ENCODE measurements at regions not wholly inside any gene's neighbourhood (a gene's known extent, or its start where the extent isn't known, plus 50 kb on each side); places are given as distances from the start of the nearest gene placed in this dataset.
A peak's percentile ranks its signal among the peaks of the same experiment; 100 is the strongest.

DNA sequence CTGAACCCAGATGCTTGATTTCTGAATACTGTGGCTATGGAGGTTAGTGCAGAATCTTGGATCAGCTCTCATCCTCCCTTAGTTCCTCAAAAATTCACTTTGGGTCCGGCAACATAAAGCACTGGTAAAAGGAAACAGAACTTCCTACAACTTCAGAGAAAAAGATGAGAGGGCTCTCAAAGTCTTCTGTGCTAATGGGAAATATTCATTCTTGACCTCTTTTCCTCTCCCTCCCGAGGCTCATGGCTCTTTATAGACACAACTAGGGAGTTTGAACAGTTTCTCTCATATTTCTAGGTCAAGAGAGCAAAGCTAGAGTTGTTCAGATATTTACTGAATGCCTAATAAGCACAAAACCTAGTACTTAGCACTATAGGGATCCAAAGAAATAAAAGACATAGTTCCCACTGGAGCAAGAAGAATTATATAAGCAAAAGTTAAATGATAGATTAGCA lies 124.1 kb upstream of the TCF21 start:
- DNase-seq (ENCODE audit: insufficient read length, low spot score, missing footprints): no peak
- TF ChIP-seq CTCF (IDR thresholded peaks at IDR 0.05; ENCODE audit: extremely low read depth, low read depth, low read length): no peak
- H3K36me3 ChIP-seq (ENCODE audit: insufficient read depth, low read length): no peaks in the 10 kb centered on the region
- peak overlapping the region; percentile 49 for H2AFZ ChIP-seq (ENCODE audit: low read length)
- H3K9me3 ChIP-seq (ENCODE audit: low read depth, low read length): no peaks in the 10 kb centered on the region
- H3K27ac ChIP-seq (ENCODE audit: low read depth, low read length): peak overlapping the region; percentile 83
- H3K27me3 ChIP-seq (ENCODE audit: insufficient read depth, low read length): no peaks in the 10 kb centered on the region
- H3K4me3 ChIP-seq (ENCODE audit: insufficient read depth, low read length): peak overlapping the region; percentile 3
- H4K20me1 ChIP-seq (ENCODE audit: insufficient read depth, low read length): no peaks in the 10 kb centered on the region
- no peaks in the 10 kb centered on the region for H3K79me2 ChIP-seq (ENCODE audit: insufficient read depth, low read length)
- H3K4me1 ChIP-seq (ENCODE audit: insufficient read depth, low read length): peaks cover 68% of the 10 kb centered on the region
- H3K4me2 ChIP-seq (ENCODE audit: insufficient read depth, low read length): peak overlapping the region; percentile 12

DNA sequence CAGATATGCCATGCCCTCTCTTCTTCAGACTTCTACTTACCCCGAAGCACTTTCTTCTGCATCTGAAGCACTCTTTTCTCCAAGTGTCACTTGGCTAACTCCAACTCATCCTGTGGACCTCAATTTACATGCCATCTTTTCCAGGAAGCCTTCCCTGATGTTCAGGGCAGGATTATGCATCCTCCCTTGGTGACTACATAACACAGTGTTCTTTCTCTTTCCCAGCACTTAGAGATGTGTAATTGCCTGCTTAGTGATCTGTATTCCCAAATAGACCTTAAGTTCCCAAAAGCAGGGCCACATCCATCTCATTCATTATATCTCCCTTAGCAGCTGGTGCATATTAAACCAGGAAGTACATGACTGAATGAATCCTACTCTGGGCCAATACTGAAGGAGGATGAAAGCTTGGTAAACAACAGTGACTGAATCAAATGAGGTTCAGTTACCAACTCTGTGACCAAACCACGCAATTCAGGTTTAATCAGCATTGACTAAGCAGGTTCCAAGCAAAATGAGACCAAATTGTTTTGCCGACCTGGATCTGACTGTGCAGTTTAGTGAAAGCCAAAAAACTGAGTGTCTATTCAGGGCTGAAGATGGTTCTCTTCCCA lies 121.4 kb upstream of the TCF21 start:
- peaks cover 46% of the 10 kb centered on the region for H3K4me1 ChIP-seq (ENCODE audit: insufficient read depth, low read length)
- no peaks in the 10 kb centered on the region for H4K20me1 ChIP-seq (ENCODE audit: insufficient read depth, low read length)
- DNase-seq (ENCODE audit: insufficient read length, low spot score, missing footprints): no peak
- no peaks in the 10 kb centered on the region for H3K27me3 ChIP-seq (ENCODE audit: insufficient read depth, low read length)
- H3K27ac ChIP-seq (ENCODE audit: low read depth, low read length): peak overlapping the region; percentile 6
- no peaks in the 10 kb centered on the region for H3K79me2 ChIP-seq (ENCODE audit: insufficient read depth, low read length)
- peak overlapping the region; percentile 52 for H2AFZ ChIP-seq (ENCODE audit: low read length)
- no peak for TF ChIP-seq CTCF (IDR thresholded peaks at IDR 0.05; ENCODE audit: extremely low read depth, low read depth, low read length)
- no peak overlapping the region for H3K4me2 ChIP-seq (ENCODE audit: insufficient read depth, low read length)
- H3K36me3 ChIP-seq (ENCODE audit: insufficient read depth, low read length): no peaks in the 10 kb centered on the region
- no peaks in the 10 kb centered on the region for H3K9me3 ChIP-seq (ENCODE audit: low read depth, low read length)
- no peak overlapping the region for H3K4me3 ChIP-seq (ENCODE audit: insufficient read depth, low read length)

DNA sequence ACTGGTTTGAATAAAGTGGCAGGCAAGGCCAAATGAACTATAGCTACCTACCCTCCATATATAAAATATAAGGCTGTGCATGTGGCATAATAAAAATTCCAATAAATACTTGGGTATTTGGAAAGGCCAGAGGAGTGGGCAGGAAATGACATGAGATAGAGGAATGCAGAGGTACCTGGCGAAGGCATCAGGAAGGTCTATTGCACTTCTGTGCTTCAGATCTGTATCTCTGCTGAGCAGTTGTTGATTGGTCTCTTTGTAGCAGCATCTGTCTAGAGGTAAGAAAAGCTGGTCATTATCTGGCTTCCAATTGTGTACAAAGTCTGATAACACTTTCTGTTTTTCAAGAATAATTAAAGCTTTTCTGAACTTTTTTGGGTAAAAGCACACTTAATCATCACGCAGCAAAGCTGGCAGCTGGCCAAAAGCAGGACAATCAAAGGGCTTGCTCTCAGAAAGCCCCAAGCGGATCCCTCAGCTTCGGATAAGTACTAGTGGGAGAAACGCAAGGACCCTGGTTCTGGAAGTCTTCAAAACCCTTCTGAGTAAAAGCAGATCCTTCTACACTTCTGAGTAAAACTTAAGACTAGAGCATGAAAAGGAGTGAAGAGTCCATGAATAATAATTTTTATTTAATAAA lies 120.1 kb upstream of the TCF21 start:
- Histone ChIP-seq H3K27me3 (ENCODE audit: insufficient read depth, low read length) (no peaks in the 10 kb centered on the region), H3K4me1 (ENCODE audit: insufficient read depth, low read length) (peaks cover 36% of the 10 kb centered on the region), H2AFZ (ENCODE audit: low read length) (no peak overlapping the region), H3K4me2 (ENCODE audit: insufficient read depth, low read length) (no peak overlapping the region), H3K4me3 (ENCODE audit: insufficient read depth, low read length) (no peak overlapping the region), H3K79me2 (ENCODE audit: insufficient read depth, low read length) (no peaks in the 10 kb centered on the region), H4K20me1 (ENCODE audit: insufficient read depth, low read length) (no peaks in the 10 kb centered on the region), H3K27ac (ENCODE audit: low read depth, low read length) (no peak overlapping the region), H3K9me3 (ENCODE audit: low read depth, low read length) (no peaks in the 10 kb centered on the region), H3K36me3 (ENCODE audit: insufficient read depth, low read length) (no peaks in the 10 kb centered on the region)
- TF ChIP-seq CTCF (IDR thresholded peaks at IDR 0.05; ENCODE audit: extremely low read depth, low read depth, low read length): no peak
- DNase-seq (ENCODE audit: insufficient read length, low spot score, missing footprints): no peak

DNA sequence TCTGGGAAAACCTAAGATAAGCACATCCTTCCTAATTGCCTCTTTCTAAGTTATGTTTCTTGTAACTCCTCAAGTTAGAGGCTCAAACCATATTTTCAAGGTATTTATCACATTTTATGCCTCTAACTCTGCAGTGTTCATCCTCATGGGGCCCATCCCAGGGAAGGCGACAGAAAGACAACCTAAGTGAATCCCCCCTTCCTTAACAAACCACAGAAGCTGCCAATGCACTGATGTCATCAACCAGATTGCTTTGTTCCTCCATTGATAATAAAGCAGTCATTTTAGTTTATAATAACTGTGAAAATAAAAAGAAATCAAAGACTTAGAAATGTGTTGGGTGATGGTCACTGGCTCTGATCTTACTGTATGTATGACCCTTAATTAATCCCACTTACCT lies 119.5 kb upstream of the TCF21 start:
- Histone ChIP-seq H3K4me1 (ENCODE audit: insufficient read depth, low read length) (peaks cover 34% of the 10 kb centered on the region), H2AFZ (ENCODE audit: low read length) (peak overlapping the region; percentile 45), H4K20me1 (ENCODE audit: insufficient read depth, low read length) (no peaks in the 10 kb centered on the region), H3K4me3 (ENCODE audit: insufficient read depth, low read length) (no peak overlapping the region), H3K27me3 (ENCODE audit: insufficient read depth, low read length) (no peaks in the 10 kb centered on the region), H3K9me3 (ENCODE audit: low read depth, low read length) (no peaks in the 10 kb centered on the region), H3K79me2 (ENCODE audit: insufficient read depth, low read length) (no peaks in the 10 kb centered on the region), H3K4me2 (ENCODE audit: insufficient read depth, low read length) (no peak overlapping the region), H3K36me3 (ENCODE audit: insufficient read depth, low read length) (no peaks in the 10 kb centered on the region), H3K27ac (ENCODE audit: low read depth, low read length) (no peak overlapping the region)
- no peak for DNase-seq (ENCODE audit: insufficient read length, low spot score, missing footprints)
- no peak for TF ChIP-seq CTCF (IDR thresholded peaks at IDR 0.05; ENCODE audit: extremely low read depth, low read depth, low read length)
